Iris pigment epithelial cell (primary cell): ENCODE measurements at regions not wholly inside any gene's neighbourhood (a gene's known extent, or its start where the extent isn't known, plus 50 kb on each side); places are given as distances from the start of the nearest gene placed in this dataset.
A peak's percentile ranks its signal among the peaks of the same experiment; 100 is the strongest.

Experiments used
- DNase-seq: peaks from one replicate; pipeline ENCODE4 v3.0.0-alpha.2; 2011; ENCODE audit warnings: low read depth

GRCh38 chr4:155552180-155552579 is 114.5 kb upstream of the GUCY1A1 start:
- DNase-seq: peak; percentile 54

- no peak for DNase-seq
These were observed 118.5 kb upstream of the GUCY1A1 start for GRCh38 chr4:155548173-155548572.

DNA sequence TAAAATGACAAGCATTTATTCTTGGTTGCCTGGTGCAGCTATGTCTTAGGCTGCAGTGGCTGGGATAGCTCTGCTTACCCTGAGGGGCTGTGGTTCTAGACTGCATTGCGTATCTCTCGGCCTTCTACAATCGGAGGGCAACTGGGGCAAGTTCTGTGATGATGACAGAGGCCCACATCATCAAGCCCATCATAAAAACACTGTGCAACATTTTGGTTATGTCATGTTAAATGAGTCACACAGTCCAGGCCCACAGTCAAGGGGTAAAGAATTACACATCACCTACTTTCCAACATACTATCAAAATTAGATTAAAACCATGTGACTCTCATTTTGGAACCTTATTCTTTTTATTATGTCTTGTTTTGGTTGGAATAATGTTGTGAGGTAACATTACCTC is 120.2 kb upstream of the GUCY1A1 start:
- DNase-seq: no peak

DNA sequence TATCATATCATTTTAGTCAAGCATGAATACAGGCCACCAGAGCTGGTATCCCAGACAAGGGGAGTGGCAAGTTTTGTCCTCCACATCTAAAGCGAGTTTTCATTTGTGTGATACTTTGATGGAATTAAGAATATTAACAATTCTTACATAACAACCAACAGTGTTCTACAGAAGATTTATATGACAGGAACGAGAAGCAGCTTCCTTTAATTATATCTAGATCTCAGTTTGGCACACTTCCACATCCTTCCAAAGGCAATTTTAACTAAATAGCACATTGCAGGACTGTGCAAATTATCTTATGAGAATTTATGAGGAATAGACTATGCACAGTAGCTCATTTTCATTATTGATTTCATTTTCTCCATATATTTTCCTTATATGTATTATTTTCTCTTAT is 121.2 kb upstream of the GUCY1A1 start:
- DNase-seq: no peak

DNA sequence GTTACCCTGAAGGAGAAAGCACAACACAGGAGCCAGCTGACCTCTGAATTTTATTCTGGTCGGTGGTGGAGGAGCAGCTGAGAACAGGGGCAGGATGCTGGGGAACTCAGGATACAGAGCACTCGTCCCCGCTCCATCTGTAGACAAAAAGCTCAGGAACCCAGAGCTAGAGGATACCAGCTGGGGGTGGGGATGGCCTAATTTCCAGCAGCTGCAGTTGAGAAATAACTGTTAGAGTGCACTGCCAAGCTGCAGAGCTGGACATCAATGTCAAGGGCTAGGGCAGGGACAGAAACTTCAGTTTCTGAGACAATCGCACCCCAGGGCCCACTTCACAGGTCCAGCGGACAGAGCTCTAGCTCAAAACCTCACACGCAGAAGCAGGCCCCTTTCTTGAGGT is 122.1 kb upstream of the GUCY1A1 start:
- no peak for DNase-seq

DNA sequence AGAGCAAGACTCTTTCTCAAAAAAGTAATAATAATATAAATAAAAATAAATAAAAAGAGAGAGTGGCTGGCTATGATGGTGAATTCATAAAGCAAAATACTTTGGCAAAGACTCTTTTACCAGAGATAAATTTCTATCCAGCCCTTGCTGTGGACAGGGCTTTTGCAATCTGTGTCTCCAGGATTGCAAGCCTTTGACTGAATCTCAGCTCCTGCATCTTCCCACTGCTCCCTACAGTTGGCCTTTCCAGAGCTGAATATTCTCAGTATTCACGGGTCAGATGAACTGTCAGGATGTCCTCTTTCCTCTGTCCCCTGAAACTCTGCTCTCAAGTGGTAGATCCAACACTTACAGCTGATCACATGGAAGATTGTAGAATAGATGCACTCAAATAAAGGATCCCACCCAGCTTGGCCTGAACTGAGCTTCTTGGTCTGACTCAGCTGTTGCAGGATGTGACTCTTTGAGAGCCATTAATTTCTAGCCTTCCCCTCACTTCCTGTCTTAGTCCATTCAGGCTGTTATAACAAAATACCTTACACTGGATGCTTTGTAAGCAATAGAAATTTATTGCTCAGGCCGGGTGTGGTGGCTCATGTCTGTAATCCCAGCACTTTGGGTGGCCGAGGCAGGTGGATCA is 123.4 kb upstream of the GUCY1A1 start:
- peak; percentile 82 for DNase-seq

- no peak for DNase-seq
These were observed 124.2 kb upstream of the GUCY1A1 start for GRCh38 chr4:155542415-155542814.

DNA sequence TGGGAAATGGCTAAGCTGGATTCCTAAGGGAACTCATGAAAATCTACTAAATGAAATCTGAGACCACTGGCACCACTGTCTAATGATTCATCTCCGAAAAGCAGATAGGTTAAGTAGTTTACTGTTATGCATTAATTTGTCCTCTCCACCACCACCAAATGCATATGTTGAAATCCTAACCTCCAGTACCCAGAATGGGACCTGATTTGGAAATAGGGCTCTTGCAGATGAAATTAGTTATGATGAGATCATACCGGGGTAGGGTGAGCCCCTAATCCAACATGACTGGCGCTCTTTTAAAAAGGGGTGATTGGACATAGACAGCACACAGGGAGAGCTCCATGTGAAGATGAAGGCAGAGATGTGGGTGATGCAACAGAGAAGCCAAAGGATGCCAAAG is 124.9 kb upstream of the GUCY1A1 start:
- peak; percentile 56 for DNase-seq

DNA sequence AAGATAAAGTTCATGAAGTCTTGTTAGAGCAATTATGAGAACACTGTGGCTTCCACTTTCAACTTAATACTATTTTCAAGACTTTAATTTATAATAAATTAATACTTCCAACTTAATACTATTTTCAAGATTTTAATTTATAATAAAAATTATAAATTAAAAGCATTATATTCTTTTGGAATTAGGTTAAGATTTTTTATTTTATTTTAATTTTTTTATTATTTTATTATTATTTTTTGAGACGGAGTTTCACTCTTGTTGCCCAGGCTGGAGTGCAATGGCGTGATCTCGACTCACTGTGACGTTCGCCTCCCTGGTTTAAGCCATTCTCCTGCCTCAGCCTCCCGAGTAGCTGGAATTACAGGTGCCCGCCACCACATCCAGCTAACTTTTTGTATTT is 126.0 kb upstream of the GUCY1A1 start:
- DNase-seq: no peak

- DNase-seq: peak; percentile 74
These were observed 126.9 kb upstream of the GUCY1A1 start for GRCh38 chr4:155539746-155540145.

DNA sequence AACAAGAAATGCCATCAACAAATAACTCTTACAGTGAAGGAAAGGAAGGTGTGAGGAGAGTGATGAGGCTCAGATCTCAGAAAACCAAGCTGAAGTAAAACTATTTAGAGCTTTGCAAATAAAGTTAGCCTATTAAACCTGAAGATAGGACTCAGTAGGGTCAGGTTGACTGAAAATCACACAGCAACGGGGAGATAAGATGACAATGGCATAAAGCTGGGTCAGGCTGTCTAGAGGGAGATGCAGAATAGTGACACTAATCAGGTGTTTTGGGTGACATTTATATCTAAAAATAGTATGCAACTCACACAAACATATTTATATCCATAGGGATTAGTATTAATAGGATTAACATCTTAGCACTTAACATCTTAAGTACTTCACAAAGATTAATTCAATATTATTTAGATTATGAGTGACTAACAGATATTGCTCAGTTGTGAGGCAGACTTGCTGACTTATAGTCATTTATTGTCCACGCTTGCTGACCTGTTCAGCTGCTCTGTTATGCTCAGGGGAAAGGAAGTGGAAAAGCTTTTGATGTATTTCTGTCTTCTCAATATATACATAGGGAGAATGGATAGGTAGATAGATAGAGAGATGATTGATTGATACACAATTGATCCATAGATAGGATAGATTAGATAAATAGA is 130.7 kb upstream of the GUCY1A1 start:
- no peak for DNase-seq

DNA sequence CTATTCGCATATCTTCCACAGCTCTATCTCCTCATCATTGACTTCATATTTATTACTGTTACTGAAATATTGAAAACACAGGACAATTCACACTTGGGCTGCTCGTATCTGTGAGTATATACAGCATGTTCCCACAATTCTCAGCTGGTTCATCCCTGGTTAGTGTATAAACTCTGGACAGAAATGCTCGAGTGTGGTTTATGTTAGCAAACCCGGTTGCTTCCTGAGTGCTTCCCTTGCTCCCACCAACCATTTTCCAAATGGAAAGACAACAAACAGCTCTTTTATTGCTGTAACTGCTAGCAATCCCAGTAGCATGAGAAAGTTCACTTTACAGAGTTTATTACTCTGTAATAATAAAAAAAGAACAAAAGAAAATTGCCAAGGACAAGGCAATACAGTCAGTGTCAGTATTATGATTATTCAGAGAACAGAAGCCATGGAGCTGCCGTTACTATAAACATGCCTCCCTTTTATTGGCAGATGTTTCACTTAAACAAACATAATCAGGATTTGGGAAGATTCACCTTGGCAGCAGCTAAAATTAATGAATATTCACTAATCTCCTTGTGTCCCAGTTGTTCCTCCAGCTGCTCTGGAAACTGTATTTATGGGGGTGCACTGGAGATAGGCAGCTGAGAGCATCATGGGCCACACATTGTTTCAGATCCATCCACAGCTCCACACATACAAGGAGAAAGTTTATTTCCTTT is 134.1 kb upstream of the GUCY1A1 start:
- no peak for DNase-seq

GRCh38 chr4:155530857-155531256 is 135.8 kb upstream of the GUCY1A1 start:
- no peak for DNase-seq

GRCh38 chr4:155530290-155530689 is 136.4 kb upstream of the GUCY1A1 start:
- DNase-seq: no peak

- no peak for DNase-seq
These were observed 136.9 kb upstream of the GUCY1A1 start for GRCh38 chr4:155529716-155530115.

DNA sequence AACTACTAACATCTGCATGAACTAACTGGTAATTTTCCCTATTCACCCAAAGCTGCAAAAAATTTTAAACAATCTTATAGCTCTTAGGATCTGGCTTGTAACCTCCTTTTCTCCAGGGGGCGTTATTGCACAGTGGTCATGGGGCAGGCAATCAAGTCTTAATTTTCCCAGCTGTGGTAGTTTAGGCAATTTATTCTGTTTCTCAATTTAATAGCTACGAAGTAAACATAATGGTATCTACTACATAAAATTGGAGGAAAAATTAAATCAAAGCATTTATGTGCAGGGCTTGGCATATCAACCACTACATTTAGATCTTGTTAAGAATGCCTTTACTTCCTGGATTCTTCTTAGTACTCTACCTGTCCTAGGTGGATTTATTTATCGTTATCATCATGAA is 137.4 kb upstream of the GUCY1A1 start:
- DNase-seq: peak; percentile 59

DNA sequence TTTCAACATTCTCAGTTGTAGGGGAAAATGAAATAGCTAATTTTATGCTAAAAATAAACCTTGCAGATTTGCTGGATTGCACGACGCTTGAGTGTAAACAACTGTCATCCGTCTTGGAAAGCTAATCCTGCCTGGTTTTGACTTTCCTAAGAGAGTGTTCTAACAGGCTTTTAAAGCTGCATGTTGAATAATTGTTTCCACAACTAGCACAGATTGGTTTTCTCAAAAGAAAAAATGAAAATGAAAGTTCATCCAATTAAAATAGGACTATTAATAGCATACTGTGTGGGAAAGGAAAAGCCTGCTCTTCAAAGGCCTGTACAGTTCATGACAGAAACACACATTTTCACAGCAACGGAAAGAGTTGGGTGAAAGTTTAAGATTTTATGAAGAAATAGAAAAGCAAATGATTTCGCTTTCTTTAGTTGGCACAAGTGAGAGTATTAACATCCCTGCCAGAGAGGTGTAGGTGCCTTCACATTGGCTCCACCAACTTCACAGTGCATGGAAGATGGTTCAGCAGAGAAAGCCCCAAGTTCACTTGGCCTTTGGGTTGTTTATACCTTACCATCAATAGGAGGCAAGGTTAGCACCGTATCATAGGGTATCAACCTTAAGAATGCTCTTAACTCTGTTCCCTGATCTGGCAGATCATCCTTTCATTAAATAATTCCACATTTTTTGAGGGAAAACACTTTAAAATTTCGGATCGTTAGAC is 140.0 kb upstream of the GUCY1A1 start:
- DNase-seq: peak; percentile 85

DNA sequence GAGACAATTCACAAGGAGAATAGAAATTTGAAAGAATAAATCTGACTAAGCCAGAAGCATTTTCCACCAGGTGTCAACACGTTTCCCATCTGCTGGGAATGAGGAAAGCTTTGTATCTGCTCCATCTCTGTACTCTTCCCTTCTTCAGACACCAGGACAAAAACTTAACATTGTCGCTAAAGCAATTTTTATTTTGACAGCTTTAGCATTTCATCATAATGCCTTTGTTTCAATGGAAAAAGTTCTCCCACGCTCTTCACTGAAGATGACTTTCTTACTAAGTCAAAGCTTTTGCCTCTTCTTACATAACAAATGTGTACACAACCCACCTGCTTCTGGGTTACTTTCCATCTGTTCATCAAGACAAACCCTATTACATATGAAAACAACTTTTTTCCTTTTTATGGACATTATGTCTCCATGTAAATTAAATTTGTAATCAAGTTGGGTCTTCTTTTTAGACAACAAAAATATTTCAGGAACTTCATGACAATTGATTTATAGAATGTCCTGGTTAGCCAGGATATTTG is 141.7 kb upstream of the GUCY1A1 start:
- no peak for DNase-seq

DNA sequence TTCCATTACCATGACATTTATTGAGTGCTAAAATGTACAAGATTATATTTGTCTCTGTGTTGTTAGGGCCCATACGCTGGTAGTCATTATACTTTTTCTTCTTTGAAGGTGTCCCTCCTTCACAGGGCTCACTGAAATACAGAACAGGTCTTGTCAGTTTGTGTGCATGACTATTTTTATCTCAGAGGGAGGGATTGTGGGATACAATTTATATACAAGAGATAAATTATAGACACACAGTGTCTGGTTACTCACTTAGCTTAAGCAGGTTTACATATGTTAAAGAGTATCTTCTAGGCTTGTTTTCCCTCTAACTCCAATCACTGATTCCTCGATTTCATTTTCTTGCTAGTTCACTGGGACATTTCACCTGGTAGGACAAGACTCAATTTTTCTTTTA is 143.3 kb upstream of the GUCY1A1 start:
- no peak for DNase-seq

GRCh38 chr4:155522201-155522600 is 144.4 kb upstream of the GUCY1A1 start:
- peak; percentile 94 for DNase-seq

GRCh38 chr4:155521382-155521781 is 144.6 kb upstream of the MAP9 start:
- no peak for DNase-seq

- DNase-seq: no peak
These were observed 138.8 kb upstream of the MAP9 start for GRCh38 chr4:155515444-155516075.
